B cell (primary cell): ENCODE measurements at regions not wholly inside any gene's neighbourhood (a gene's known extent, or its start where the extent isn't known, plus 50 kb on each side); places are given as distances from the start of the nearest gene placed in this dataset.

ENCODE experiments used
- ATAC-seq: fragments of 200-7000 bp; cut with Tn5 transposase; one replicate; pipeline ENCODE4 v1.10.0; 2021; ENCODE audit warnings: low read depth, mild to moderate bottlenecking, moderate number of reproducible peaks, moderate library complexity
- CTCF ChIA-PET: fragments of 350-600 bp; sonication (Branson Sonifier 250); formaldehyde crosslinking; loops from one replicate; lab custom pipeline; 2021; ENCODE audit warnings: antibody characterized with exemption, inconsistent platforms; lab: Charles Lee
- POLR2A ChIA-PET: fragments of 350-600 bp; sonication (Branson Sonifier 250); formaldehyde crosslinking; loops from one replicate; lab custom pipeline; 2021; ENCODE audit warnings: antibody characterized with exemption; lab: Charles Lee
- DNase-seq: peaks from one replicate; pipeline ENCODE4 v3.0.0; 2013
- H2AFZ ChIP-seq: 2 replicates; pipeline ENCODE4 v1.6.1; 2012; ENCODE audit warnings: mild to moderate bottlenecking, low read depth, low read length; ENCODE audit not compliant: insufficient read depth, poor library complexity, severe bottlenecking
- H3K27ac ChIP-seq, 2 donors: 1 replicate in 1 of 2; 2 replicates in 1 of 2; pipeline ENCODE4 v1.5.1; 2012 to 2013; ENCODE audit warnings: low read length in 2 of 2, mild to moderate bottlenecking in 2 of 2, moderate library complexity in 1 of 2
- H3K27me3 ChIP-seq, 4 experiments: fragments of 200-600 bp in 1 of 4; sonication (generic) in 1 of 4; replicated peaks in 1 of 4; 1 replicate in 2 of 4; 2 replicates in 2 of 4; pipeline versions ENCODE4 v1.6.1 to v1.7.0; 2013 to 2016; ENCODE audit warnings: low read length in 3 of 4, mild to moderate bottlenecking in 2 of 4, mixed read lengths in 1 of 4, moderate library complexity in 1 of 4; ENCODE audit not compliant: insufficient read depth in 4 of 4, control insufficient read depth in 3 of 4; ENCODE audit errors: control extremely low read depth in 1 of 4
- H3K36me3 ChIP-seq, 2 experiments: replicated peaks in 1 of 2; 1 replicate in 1 of 2; 2 replicates in 1 of 2; pipeline versions ENCODE4 v1.6.1 to v1.7.1; 2013; ENCODE audit warnings: low read length in 1 of 2; ENCODE audit not compliant: insufficient read depth in 2 of 2, control insufficient read depth in 1 of 2; ENCODE audit errors: control extremely low read depth in 1 of 2, extremely low read depth in 1 of 2
- H3K4me1 ChIP-seq, 2 donors: fragments of 200-600 bp in 1 of 2; sonication (generic) in 1 of 2; 1 replicate in 1 of 2; 2 replicates in 1 of 2; pipeline versions ENCODE4 v1.5.1 to v1.6.1; 2013 to 2017; ENCODE audit warnings: low read length in 2 of 2; ENCODE audit not compliant: control insufficient read depth in 2 of 2, insufficient read depth in 2 of 2
- H3K4me2 ChIP-seq: replicated peaks from 2 replicates; pipeline ENCODE3; 2012; ENCODE audit warnings: mild to moderate bottlenecking, low read depth, low read length; ENCODE audit not compliant: poor library complexity, severe bottlenecking
- H3K4me3 ChIP-seq, 5 experiments: fragments of 200-600 bp in 1 of 5; sonication (generic) in 1 of 5; 1 replicate in 3 of 5; 2 replicates in 2 of 5; pipeline versions ENCODE4 v1.5.1 to v1.7.0; 2011 to 2016; ENCODE audit warnings: low read length in 4 of 5, mild to moderate bottlenecking in 4 of 5, low read depth in 2 of 5, control low read depth in 1 of 5, moderate library complexity in 1 of 5; ENCODE audit not compliant: insufficient read depth in 1 of 5; ENCODE audit errors: control extremely low read depth in 1 of 5, extremely low read depth in 1 of 5
- H3K79me2 ChIP-seq: fragments of 200-600 bp; sonication (generic); one replicate; pipeline ENCODE4 v1.6.0; 2016; ENCODE audit warnings: low read length; ENCODE audit not compliant: control insufficient read depth, insufficient read depth
- H3K9ac ChIP-seq: fragments of 200-600 bp; sonication (generic); 2 replicates; pipeline ENCODE4 v1.6.1; 2017; ENCODE audit warnings: mild to moderate bottlenecking, low read length, moderate library complexity
- H3K9me3 ChIP-seq, 3 donors: one replicate each; pipeline versions ENCODE4 v1.6.1 to v1.7.1; 2013; ENCODE audit warnings: low read length in 2 of 3; ENCODE audit not compliant: control insufficient read depth in 2 of 3, insufficient read depth in 1 of 3; ENCODE audit errors: control extremely low read depth in 1 of 3
- H4K20me1 ChIP-seq: 2 replicates; pipeline ENCODE4 v1.6.0; 2012; ENCODE audit warnings: mild to moderate bottlenecking, low read length; ENCODE audit not compliant: insufficient read depth, control insufficient read depth, poor library complexity, severe bottlenecking
- H3K27ac Mint-ChIP-seq: one replicate; pipeline ENCODE4 v1.8.0; 2021; ENCODE audit warnings: mixed read lengths
- H3K27me3 Mint-ChIP-seq: one replicate; pipeline ENCODE4 v1.8.0; 2021; ENCODE audit warnings: mixed read lengths
- H3K4me1 Mint-ChIP-seq: one replicate; pipeline ENCODE4 v1.8.0; 2021; ENCODE audit warnings: mixed read lengths
- H3K4me3 Mint-ChIP-seq: one replicate; pipeline ENCODE4 v1.8.0; 2021; ENCODE audit warnings: mixed read lengths
- H3K9me3 Mint-ChIP-seq: one replicate; pipeline ENCODE4 v1.8.0; 2022; ENCODE audit warnings: mixed read lengths; ENCODE audit not compliant: insufficient read depth
- CTCF ChIP-seq: fragments of 200-600 bp; IDR thresholded peaks from one replicate; pipeline ENCODE4 v1.8.0; 2022; ENCODE audit warnings: antibody characterized with exemption, mild to moderate bottlenecking
- EZH2 ChIP-seq: IDR thresholded peaks from 2 replicates; pipeline ENCODE4 v1.6.1; 2012; ENCODE audit warnings: borderline replicate concordance, low read depth, mild to moderate bottlenecking, moderate library complexity, low read length; ENCODE audit not compliant: insufficient read depth, poor library complexity, severe bottlenecking
- WGBS: methylation state at CpG from one replicate; pipeline ENCODE4 v1.1.5; 2013; ENCODE audit warnings: missing lambda C conversion rate; ENCODE audit not compliant: insufficient coverage; 5-methylcytosine and 5-hydroxymethylcytosine counted together
- intact Hi-C: fragments of 100-400 bp; cut with micrococcal nuclease; formaldehyde crosslinking; loops from one replicate; pipeline ENCODE4 v1.10.0; 2022

GRCh38 chr9:31071606-31072286 is 1312.7 kb upstream of the ACO1 start:
- no peak overlapping the region for H3K4me3 ChIP-seq
- no peaks in the 10 kb centered on the region for H3K36me3 ChIP-seq
- H3K9ac ChIP-seq = no peak overlapping the region
- ATAC-seq (no peak), DNase-seq (no peak)
- peaks cover 0 to 10% (median 0%) of the 10 kb centered on the region in 3 donors for H3K9me3 ChIP-seq
- no peak overlapping the region for H3K4me2 ChIP-seq
- CTCF ChIA-PET = no interaction called here
- POLR2A ChIA-PET = no interaction called here
- no peak overlapping the region for H2AFZ ChIP-seq
- no peaks in the 10 kb centered on the region for H3K9me3 Mint-ChIP-seq
- TF ChIP-seq EZH2 (no peak), CTCF (no peak)
- no peaks in the 10 kb centered on the region for H3K4me1 ChIP-seq
- H3K27me3 ChIP-seq = no peaks in the 10 kb centered on the region
- no peaks in the 10 kb centered on the region for H4K20me1 ChIP-seq
- H3K4me1 Mint-ChIP-seq = no peaks in the 10 kb centered on the region
- no peaks in the 10 kb centered on the region for H3K27me3 Mint-ChIP-seq
- no peak overlapping the region for H3K27ac ChIP-seq
- no peak overlapping the region for H3K4me3 Mint-ChIP-seq
- no peaks in the 10 kb centered on the region for H3K79me2 ChIP-seq
- intact Hi-C loops = no loop called here
- H3K27ac Mint-ChIP-seq = no peak overlapping the region
- 89% methylated on average over 19 of the region's 23 CpGs for WGBS

- ChIA-PET POLR2A (no interaction called here), CTCF (no interaction called here)
- H3K9ac ChIP-seq = no peak overlapping the region
- H2AFZ ChIP-seq = no peak overlapping the region
- H3K4me3 Mint-ChIP-seq = no peak overlapping the region
- H4K20me1 ChIP-seq = no peaks in the 10 kb centered on the region
- H3K4me2 ChIP-seq = no peak overlapping the region
- H3K79me2 ChIP-seq = no peaks in the 10 kb centered on the region
- no peaks in the 10 kb centered on the region for H3K27me3 ChIP-seq
- no peaks in the 10 kb centered on the region for H3K36me3 ChIP-seq
- no peaks in the 10 kb centered on the region for H3K9me3 ChIP-seq
- DNase-seq (no peak), ATAC-seq (no peak)
- no peaks in the 10 kb centered on the region for H3K27me3 Mint-ChIP-seq
- H3K4me1 ChIP-seq = no peaks in the 10 kb centered on the region
- H3K27ac Mint-ChIP-seq = no peak overlapping the region
- no peaks in the 10 kb centered on the region for H3K4me1 Mint-ChIP-seq
- H3K9me3 Mint-ChIP-seq = no peaks in the 10 kb centered on the region
- no peak overlapping the region for H3K4me3 ChIP-seq
- no peak overlapping the region for H3K27ac ChIP-seq
- intact Hi-C loops = no loop called here
- no peak for TF ChIP-seq CTCF
- TF ChIP-seq EZH2 = no peak
- no CpG with 5 or more reads among the region's 2 CpGs for WGBS
Measured at GRCh38 chr9:31078175-31078574, 1306.3 kb upstream of the ACO1 start.
